AG04449 (cell line): ENCODE measurements at regions not wholly inside any gene's neighbourhood (a gene's known extent, or its start where the extent isn't known, plus 50 kb on each side); places are given as distances from the start of the nearest gene placed in this dataset.
"Not testable (repeated sequence)": the region's sequence is repeated elsewhere in the genome, so short reads cannot be mapped to it uniquely, and the experiment has no call there.

Source experiments
- CTCF ChIA-PET: fragments of 350-600 bp; formaldehyde crosslinking; extraction: SDS; loops from one replicate; lab custom pipeline; 2021; ENCODE audit warnings: antibody characterized with exemption; lab: Yijun Ruan, JAX
- POLR2A ChIA-PET: fragments of 400-600, 350-600 bp; formaldehyde crosslinking; extraction: SDS; loops from one replicate; lab custom pipeline; 2020; ENCODE audit warnings: antibody characterized with exemption, inconsistent platforms; lab: Yijun Ruan, JAX
- DNase-seq: peaks from one replicate; pipeline ENCODE4 v3.0.0-alpha.2; 2010; ENCODE audit warnings: low read depth, low spot score
- H3K4me3 ChIP-seq: 2 replicates; pipeline ENCODE4 v1.5.1; 2011; ENCODE audit warnings: low read depth, mild to moderate bottlenecking, control low read depth, low read length
- TF ChIP-seq, protein P1 (sequence below): IDR thresholded peaks from one replicate; pipeline ENCODE4 v1.5.1; 2011; ENCODE audit warnings: mild to moderate bottlenecking, moderate library complexity, low read length, control low read depth, inconsistent platforms; ENCODE audit not compliant: insufficient read depth; ENCODE audit errors: missing control alignments

DNA sequence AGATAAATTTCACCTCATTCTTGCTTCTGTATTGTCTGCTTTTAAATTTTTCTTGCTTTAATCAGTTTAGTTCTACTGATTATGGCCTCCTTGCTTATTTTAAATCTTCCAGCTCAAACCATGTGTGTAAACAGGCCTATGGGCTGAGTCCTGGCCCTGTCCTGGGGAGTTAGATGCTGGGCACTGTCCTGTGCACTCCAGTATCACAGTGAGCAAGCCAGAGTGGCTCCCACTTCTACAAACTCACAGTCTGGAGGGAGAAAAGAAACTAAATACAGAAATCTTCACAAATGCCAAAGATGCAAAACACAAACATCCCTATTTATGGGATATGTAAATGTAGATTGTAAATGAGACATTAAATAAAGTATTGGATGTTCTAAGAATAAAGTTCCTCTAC is 101.1 kb upstream of the POGK start:
- H3K4me3 ChIP-seq = no peak overlapping the region
- ChIA-PET POLR2A (no interaction called here), CTCF (no interaction called here)
- TF ChIP-seq, protein P1, sequence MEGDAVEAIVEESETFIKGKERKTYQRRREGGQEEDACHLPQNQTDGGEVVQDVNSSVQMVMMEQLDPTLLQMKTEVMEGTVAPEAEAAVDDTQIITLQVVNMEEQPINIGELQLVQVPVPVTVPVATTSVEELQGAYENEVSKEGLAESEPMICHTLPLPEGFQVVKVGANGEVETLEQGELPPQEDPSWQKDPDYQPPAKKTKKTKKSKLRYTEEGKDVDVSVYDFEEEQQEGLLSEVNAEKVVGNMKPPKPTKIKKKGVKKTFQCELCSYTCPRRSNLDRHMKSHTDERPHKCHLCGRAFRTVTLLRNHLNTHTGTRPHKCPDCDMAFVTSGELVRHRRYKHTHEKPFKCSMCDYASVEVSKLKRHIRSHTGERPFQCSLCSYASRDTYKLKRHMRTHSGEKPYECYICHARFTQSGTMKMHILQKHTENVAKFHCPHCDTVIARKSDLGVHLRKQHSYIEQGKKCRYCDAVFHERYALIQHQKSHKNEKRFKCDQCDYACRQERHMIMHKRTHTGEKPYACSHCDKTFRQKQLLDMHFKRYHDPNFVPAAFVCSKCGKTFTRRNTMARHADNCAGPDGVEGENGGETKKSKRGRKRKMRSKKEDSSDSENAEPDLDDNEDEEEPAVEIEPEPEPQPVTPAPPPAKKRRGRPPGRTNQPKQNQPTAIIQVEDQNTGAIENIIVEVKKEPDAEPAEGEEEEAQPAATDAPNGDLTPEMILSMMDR = no peak
- DNase-seq = no peak

DNA sequence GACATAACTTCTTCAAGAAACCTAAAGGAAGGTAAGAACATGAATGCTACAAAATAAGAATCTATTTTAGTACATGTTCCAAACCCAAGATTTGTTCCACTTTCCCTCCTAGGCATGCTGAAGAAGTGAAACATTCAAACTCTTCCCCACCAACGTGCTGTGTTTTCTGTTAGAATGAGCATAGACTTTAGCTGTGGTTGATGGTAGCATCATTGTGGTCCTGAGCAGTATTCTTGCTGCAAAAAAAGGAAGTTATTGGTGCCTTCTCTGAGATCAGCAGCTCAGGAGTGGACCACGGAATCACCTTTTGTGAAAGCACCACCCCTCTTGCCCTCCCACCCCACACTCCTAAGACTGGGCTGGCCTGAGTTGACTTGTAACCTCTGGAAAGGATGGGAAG is 100.4 kb upstream of the POGK start:
- TF ChIP-seq, protein P1 = no peak
- DNase-seq = no peak
- H3K4me3 ChIP-seq = no peak overlapping the region
- ChIA-PET POLR2A (no interaction called here), CTCF (no interaction called here)

DNA sequence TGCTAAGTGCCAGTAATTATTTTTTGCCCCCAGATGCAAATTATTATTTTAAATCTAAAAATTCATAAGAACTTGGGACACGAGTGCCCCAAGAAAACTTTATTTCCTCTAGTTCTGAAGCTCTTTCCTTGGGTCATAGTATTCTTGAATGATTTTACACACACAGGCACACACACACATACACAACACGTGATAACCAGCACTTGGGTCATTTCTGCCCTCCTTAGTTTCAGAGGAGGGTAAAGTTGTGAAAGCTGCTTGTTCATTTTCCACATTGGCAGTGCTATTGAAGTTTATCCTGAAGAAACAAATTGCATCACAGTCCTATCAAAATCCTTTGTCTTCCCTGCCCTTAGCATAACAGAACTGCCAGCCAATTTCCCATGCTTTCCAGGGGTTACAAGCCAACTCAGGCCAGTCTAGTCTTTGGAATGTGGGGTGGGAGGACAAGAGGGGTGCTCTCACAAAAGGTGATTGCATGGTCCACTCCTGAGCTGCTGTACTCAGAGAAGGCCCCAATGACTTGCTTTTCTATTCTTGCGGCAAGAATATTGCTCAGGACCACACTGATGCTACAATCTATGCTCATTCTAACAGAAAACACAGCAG is 98.5 kb upstream of the POGK start:
- no peak for DNase-seq
- no peak overlapping the region for H3K4me3 ChIP-seq
- ChIA-PET CTCF (no interaction called here), POLR2A (no interaction called here)
- TF ChIP-seq, protein P1 = no peak

- ChIA-PET CTCF (no interaction called here), POLR2A (no interaction called here)
- DNase-seq = no peak
- TF ChIP-seq, protein P1 = no peak
- no peak overlapping the region for H3K4me3 ChIP-seq
Measured at GRCh38 chr1:166763318-166763717, 76.0 kb upstream of the POGK start.

- ChIA-PET POLR2A (no interaction called here), CTCF (no interaction called here)
- DNase-seq = no peak
- no peak overlapping the region for H3K4me3 ChIP-seq
- TF ChIP-seq, protein P1 = no peak
Measured at GRCh38 chr1:166766942-166767341, 72.3 kb upstream of the POGK start.

DNA sequence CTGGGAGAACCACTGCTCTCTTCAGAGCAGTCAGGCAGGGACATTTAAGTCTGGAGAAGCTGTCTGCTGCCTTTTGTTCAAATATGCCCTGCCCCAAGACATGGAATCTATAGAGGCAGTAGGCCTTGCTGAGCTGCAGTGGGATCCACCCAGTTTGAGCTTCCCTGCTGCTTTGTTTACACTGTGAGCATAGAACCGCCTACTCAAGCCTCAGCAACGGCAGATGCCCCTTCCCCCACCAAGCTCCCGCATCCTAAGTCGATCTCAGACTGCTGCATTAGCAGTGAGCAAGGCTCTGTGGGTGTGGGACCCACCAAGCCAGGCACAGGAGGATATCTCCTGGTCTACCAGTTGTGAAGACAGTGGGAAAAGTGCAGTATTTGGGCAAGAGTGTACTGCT is 54.6 kb upstream of the POGK start:
- H3K4me3 ChIP-seq, CTCF ChIA-PET, DNase-seq, POLR2A ChIA-PET: not testable (repeated sequence)

GRCh38 chr1:166785987-166786386 is 53.3 kb upstream of the POGK start:
- POLR2A ChIA-PET = no interaction called here

More at GRCh38 chr1:166785987-166786386, 53.3 kb upstream of the POGK start:
- no peak for DNase-seq
- TF ChIP-seq, protein P1 = no peak
- no peak overlapping the region for H3K4me3 ChIP-seq
- CTCF ChIA-PET = no interaction called here
